IMR-90 (cell line): ENCODE measurements at regions not wholly inside any gene's neighbourhood (a gene's known extent, or its start where the extent isn't known, plus 50 kb on each side); places are given as distances from the start of the nearest gene placed in this dataset.

ENCODE experiments used
- CEBPB ChIP-seq: IDR thresholded peaks from 2 replicates; pipeline ENCODE4 v1.6.1; 2012; ENCODE audit warnings: low read depth, low read length, improper control_type of control experiment
- CHD1 ChIP-seq: IDR thresholded peaks from 2 replicates; pipeline ENCODE4 v1.6.1; 2012; ENCODE audit warnings: low read depth, low read length, improper control_type of control experiment
- FOS ChIP-seq: fragments of 150-350 bp; IDR thresholded peaks from 2 replicates; pipeline ENCODE4 v1.6.1; 2016; ENCODE audit warnings: low read depth, low read length
- MAZ ChIP-seq: IDR thresholded peaks from 2 replicates; pipeline ENCODE4 v1.6.1; 2012; ENCODE audit warnings: low read depth, mild to moderate bottlenecking, low read length, improper control_type of control experiment, moderate library complexity, borderline replicate concordance
- MXI1 ChIP-seq: IDR thresholded peaks from 2 replicates; pipeline ENCODE4 v1.6.1; 2012; ENCODE audit warnings: low read depth, mild to moderate bottlenecking, low read length, moderate library complexity, borderline replicate concordance
- POLR2A ChIP-seq: IDR thresholded peaks from 2 replicates; pipeline ENCODE4 v1.6.1; 2012; ENCODE audit warnings: mild to moderate bottlenecking, low read depth, low read length
- RCOR1 ChIP-seq: IDR thresholded peaks from 2 replicates; pipeline ENCODE4 v1.6.1; 2012; ENCODE audit warnings: mild to moderate bottlenecking, low read length, improper control_type of control experiment; ENCODE audit not compliant: insufficient replicate concordance
- RFX5 ChIP-seq: IDR thresholded peaks from 2 replicates; pipeline ENCODE4 v1.8.0; 2012; ENCODE audit warnings: low read depth, mild to moderate bottlenecking, low read length, moderate library complexity
- SMC3 ChIP-seq: fragments of 150-350 bp; IDR thresholded peaks from 2 replicates; pipeline ENCODE4 v1.6.1; 2016; ENCODE audit warnings: low read depth, mild to moderate bottlenecking, antibody characterized with exemption, low read length, moderate library complexity
- TF ChIP-seq, protein P1 (sequence below): conservative IDR thresholded peaks from 2 replicates; pipeline ENCODE4 v1.5.1; 2012; ENCODE audit warnings: mild to moderate bottlenecking, low read depth, low read length, improper control_type of control experiment
- TF ChIP-seq, protein P2 (sequence below): fragments of 150-350 bp; IDR thresholded peaks from 2 replicates; pipeline ENCODE4 v1.6.1; 2017; ENCODE audit warnings: mild to moderate bottlenecking, antibody characterized with exemption, low read length, low read depth

DNA sequence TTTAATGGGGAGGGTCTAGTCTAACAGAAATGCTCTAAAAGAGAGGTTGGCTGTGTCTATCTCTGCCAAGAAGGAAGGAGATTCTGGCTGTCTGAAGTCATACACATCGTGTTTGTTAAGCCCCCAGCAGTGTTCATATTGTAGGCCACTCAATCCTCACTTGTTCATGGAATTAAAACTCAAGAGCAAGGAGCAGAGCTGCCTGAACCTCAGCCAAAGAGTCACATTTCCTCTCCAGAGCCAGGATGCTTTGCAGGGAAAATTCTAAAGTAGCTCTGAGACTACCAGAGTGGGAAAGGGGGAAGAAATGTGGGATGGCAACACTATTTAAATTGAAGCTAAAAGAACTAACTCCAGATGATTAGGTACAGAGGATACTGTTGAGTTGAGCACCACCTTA is 190.7 kb upstream of the CXCR4 start:
- TF ChIP-seq, protein P1, sequence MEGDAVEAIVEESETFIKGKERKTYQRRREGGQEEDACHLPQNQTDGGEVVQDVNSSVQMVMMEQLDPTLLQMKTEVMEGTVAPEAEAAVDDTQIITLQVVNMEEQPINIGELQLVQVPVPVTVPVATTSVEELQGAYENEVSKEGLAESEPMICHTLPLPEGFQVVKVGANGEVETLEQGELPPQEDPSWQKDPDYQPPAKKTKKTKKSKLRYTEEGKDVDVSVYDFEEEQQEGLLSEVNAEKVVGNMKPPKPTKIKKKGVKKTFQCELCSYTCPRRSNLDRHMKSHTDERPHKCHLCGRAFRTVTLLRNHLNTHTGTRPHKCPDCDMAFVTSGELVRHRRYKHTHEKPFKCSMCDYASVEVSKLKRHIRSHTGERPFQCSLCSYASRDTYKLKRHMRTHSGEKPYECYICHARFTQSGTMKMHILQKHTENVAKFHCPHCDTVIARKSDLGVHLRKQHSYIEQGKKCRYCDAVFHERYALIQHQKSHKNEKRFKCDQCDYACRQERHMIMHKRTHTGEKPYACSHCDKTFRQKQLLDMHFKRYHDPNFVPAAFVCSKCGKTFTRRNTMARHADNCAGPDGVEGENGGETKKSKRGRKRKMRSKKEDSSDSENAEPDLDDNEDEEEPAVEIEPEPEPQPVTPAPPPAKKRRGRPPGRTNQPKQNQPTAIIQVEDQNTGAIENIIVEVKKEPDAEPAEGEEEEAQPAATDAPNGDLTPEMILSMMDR: no peak
- TF ChIP-seq, protein P2, sequence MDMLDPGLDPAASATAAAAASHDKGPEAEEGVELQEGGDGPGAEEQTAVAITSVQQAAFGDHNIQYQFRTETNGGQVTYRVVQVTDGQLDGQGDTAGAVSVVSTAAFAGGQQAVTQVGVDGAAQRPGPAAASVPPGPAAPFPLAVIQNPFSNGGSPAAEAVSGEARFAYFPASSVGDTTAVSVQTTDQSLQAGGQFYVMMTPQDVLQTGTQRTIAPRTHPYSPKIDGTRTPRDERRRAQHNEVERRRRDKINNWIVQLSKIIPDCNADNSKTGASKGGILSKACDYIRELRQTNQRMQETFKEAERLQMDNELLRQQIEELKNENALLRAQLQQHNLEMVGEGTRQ: no peak
- TF ChIP-seq POLR2A: no peak
- no peak for TF ChIP-seq CEBPB
- no peak for TF ChIP-seq RCOR1
- no peak for TF ChIP-seq SMC3
- no peak for TF ChIP-seq MAZ
- no peak for TF ChIP-seq CHD1
- TF ChIP-seq RFX5: no peak
- no peak for TF ChIP-seq MXI1
- TF ChIP-seq FOS: no peak
